ENCODE measurements at regions not wholly inside any gene's neighbourhood (a gene's known extent, or its start where the extent isn't known, plus 50 kb on each side); places are given as distances from the start of the nearest gene placed in this dataset.

GRCh38 chr13:27869436-27870095 lies 50.2 kb upstream of the PDX1 start:
- peak; percentile 36; the same call in 1 of the 2 replicates for TF ChIP-seq CTCF (conservative IDR thresholded peaks at IDR 0.05; ENCODE audit: low read depth, low read length)
- Histone ChIP-seq H4K20me1 (ENCODE audit: insufficient read depth) (no peaks in the 10 kb centered on the region), H3K27ac (no peak overlapping the region), H3K4me1 (ENCODE audit: low read depth, poor library complexity, severe bottlenecking) (no peaks in the 10 kb centered on the region), H3K9ac (no peak overlapping the region), H3K79me2 (ENCODE audit: insufficient read depth, low read depth) (no peaks in the 10 kb centered on the region), H3K36me3 (ENCODE audit: insufficient read depth) (no peaks in the 10 kb centered on the region), H3K27me3 (ENCODE audit: insufficient read depth, low read depth) (no peaks in the 10 kb centered on the region), H2AFZ (ENCODE audit: low read depth) (no peak overlapping the region), H3K4me2 (no peak overlapping the region), H3K4me3 (IDR thresholded peaks at IDR 0.05; ENCODE audit: insufficient read depth, low read depth, low read length) (no peak overlapping the region)
